Esophagus squamous epithelium (tissue), 5 donors: ENCODE measurements at regions not wholly inside any gene's neighbourhood (a gene's known extent, or its start where the extent isn't known, plus 50 kb on each side); places are given as distances from the start of the nearest gene placed in this dataset.

ENCODE experiments used
- DNase-seq: peaks from one replicate; lab custom pipeline; 2025; lab: John Stamatoyannopoulos, UW
- H3K27ac ChIP-seq, 4 donors: fragments of 200-600 bp; sonication (generic); one replicate each; pipeline ENCODE4 v1.5.1; 2016 to 2019; ENCODE audit warnings: mild to moderate bottlenecking in 1 of 4
- H3K27me3 ChIP-seq, 4 donors: fragments of 200-600 bp; sonication (generic); 1 replicate in 3 of 4; 2 replicates in 1 of 4; pipeline versions ENCODE4 v1.5.1 to v1.6.0; 2017 to 2021; ENCODE audit warnings: antibody characterized with exemption in 1 of 4
- H3K36me3 ChIP-seq, 3 donors: fragments of 200-600 bp; sonication (generic); one replicate each; pipeline ENCODE4 v1.5.1; 2016 to 2019
- H3K4me1 ChIP-seq, 3 donors: fragments of 200-600 bp; sonication (generic); one replicate each; pipeline ENCODE4 v1.5.1; 2017 to 2019
- H3K4me3 ChIP-seq, 4 donors: fragments of 200-600 bp; sonication (generic); 1 replicate in 3 of 4; 2 replicates in 1 of 4; pipeline ENCODE4 v1.5.1; 2016 to 2019; ENCODE audit warnings: mild to moderate bottlenecking in 2 of 4, moderate library complexity in 1 of 4
- H3K9me3 ChIP-seq, 3 donors: fragments of 200-600 bp; sonication (generic); one replicate each; pipeline ENCODE4 v1.5.1; 2016 to 2019
- POLR2A ChIP-seq, 4 donors: fragments of 450-650 bp; IDR thresholded peaks; one replicate each; pipeline ENCODE4 v1.6.1; 2017; ENCODE audit warnings: antibody characterized with exemption in 4 of 4, mild to moderate bottlenecking in 4 of 4, moderate library complexity in 3 of 4
- WGBS, 2 donors: methylation state at CpG; one replicate each; pipeline ENCODE4 v1.1.5; 2018; 5-methylcytosine and 5-hydroxymethylcytosine counted together
- intact Hi-C: fragments of 100-400 bp; cut with DNase I; formaldehyde crosslinking; loops from one replicate; pipeline ENCODE4 v1.15.0; 2022
- TF ChIP-seq, protein P1 (sequence below), 6 experiments: fragments of 450-650 bp in 4 of 6; fragments of 200-600 bp in 2 of 6; sonication (generic) in 2 of 6; IDR thresholded peaks; one replicate each; pipeline ENCODE4 v1.5.1; 2016 to 2019; ENCODE audit warnings: antibody characterized with exemption in 6 of 6, mild to moderate bottlenecking in 4 of 6, moderate library complexity in 4 of 6
- donor health status: DM: yes; HTN: yes; CAD: no.

DNA sequence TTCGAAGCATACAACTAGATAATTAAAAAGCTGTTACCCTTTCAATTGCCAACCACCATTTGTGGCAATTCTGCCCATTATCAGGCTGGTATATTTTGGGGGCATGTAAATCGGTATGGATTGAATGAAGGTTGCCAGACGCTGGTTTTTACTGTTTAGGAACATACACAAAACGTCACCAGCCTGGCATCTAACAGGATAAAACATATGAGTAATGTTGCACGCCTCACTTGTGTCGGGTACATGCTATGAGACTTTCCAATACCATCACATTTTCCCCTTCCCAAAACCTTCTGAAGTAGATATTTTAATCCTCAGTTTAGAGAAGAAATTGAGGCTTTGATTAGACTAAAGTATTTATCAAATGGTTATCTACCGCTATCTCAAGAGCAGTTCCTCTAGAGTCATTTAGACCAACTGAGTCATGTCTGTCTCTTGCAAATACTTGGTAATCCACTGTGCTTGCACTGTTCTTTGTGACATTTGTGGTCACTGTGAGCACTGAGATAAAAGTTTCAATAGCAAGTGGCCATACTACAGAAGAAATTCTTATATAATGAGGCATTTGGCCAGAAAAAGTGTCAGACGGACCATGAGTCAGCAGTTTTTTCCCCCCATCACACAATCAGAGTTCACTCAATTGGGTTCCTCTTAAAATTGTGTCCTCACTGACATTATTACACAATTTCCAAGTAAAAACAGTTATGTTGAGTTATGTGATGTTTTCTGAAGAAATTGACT is 498.7 kb downstream of the NXPH1 start:
- no peak for DNase-seq
- Histone ChIP-seq H3K4me3 (no peak overlapping the region), H3K27ac (no peak overlapping the region), H3K36me3 (no peaks in the 10 kb centered on the region), H3K4me1 (no peaks in the 10 kb centered on the region), H3K9me3 (no peaks in the 10 kb centered on the region), H3K27me3 (no peaks in the 10 kb centered on the region)
- 66 to 71% methylated on average over 8 of the region's 8 CpGs for WGBS, 2 donors
- intact Hi-C loops: no loop called here
- no peak for TF ChIP-seq POLR2A (IDR thresholded peaks at IDR 0.05)

DNA sequence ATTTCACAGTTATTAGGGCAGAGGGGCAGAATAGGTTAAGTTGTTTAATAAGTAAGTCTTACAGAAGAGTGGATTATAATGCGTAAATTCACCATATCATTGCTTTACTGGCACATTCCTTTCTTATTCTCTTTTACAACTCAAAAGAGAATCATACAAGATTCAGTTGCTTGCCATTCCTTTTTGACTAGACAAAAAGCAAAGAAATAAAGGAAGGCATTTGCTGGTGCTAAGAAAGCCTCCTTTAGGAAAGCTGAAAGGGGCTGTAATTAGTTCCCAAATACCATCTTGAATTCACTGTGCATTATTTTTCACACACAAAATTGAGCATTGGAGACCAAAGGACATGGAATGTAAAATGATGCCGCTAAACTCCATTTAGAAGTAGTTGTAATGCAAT is 499.3 kb downstream of the NXPH1 start:
- DNase-seq: no peak
- Histone ChIP-seq H3K27me3 (no peaks in the 10 kb centered on the region), H3K27ac (no peak overlapping the region), H3K4me3 (no peak overlapping the region), H3K36me3 (no peaks in the 10 kb centered on the region), H3K4me1 (no peaks in the 10 kb centered on the region), H3K9me3 (no peaks in the 10 kb centered on the region)
- 82 to 84% methylated on average over 2 of the region's 2 CpGs for WGBS, 2 donors
- intact Hi-C loops: no loop called here
- TF ChIP-seq POLR2A (IDR thresholded peaks at IDR 0.05): no peak
- TF ChIP-seq, protein P1, sequence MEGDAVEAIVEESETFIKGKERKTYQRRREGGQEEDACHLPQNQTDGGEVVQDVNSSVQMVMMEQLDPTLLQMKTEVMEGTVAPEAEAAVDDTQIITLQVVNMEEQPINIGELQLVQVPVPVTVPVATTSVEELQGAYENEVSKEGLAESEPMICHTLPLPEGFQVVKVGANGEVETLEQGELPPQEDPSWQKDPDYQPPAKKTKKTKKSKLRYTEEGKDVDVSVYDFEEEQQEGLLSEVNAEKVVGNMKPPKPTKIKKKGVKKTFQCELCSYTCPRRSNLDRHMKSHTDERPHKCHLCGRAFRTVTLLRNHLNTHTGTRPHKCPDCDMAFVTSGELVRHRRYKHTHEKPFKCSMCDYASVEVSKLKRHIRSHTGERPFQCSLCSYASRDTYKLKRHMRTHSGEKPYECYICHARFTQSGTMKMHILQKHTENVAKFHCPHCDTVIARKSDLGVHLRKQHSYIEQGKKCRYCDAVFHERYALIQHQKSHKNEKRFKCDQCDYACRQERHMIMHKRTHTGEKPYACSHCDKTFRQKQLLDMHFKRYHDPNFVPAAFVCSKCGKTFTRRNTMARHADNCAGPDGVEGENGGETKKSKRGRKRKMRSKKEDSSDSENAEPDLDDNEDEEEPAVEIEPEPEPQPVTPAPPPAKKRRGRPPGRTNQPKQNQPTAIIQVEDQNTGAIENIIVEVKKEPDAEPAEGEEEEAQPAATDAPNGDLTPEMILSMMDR (IDR thresholded peaks at IDR 0.05): no peak

DNA sequence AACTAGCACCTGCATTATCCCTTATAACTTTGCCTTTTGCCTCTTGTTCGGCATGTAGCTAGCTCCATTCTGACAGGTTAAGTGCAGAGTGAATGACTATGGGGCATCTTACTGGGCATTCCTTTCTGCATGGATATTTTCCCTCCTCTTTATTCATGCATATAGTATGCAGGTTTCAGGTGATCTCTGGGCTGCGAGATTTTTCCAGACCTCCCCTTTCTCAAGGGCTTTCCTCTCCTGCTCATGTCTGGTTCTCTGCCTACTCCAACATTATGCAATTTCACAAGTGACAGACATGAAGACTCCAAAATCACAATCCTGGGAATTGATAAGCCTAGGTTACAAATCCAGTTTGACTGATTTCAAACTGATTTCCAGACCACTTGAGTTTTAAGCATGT is 503.8 kb downstream of the NXPH1 start:
- no peaks in the 10 kb centered on the region for H3K27me3 ChIP-seq
- no peaks in the 10 kb centered on the region for H3K4me1 ChIP-seq
- intact Hi-C loops: no loop called here
- no peak for TF ChIP-seq POLR2A (IDR thresholded peaks at IDR 0.05)
- TF ChIP-seq, protein P1 (IDR thresholded peaks at IDR 0.05): no peak
- H3K36me3 ChIP-seq: no peaks in the 10 kb centered on the region
- H3K27ac ChIP-seq: no peak overlapping the region
- no peak for DNase-seq
- no peaks in the 10 kb centered on the region for H3K9me3 ChIP-seq
- 67 to 70% methylated on average over 2 of the region's 2 CpGs for WGBS, 2 donors
- H3K4me3 ChIP-seq: no peak overlapping the region

DNA sequence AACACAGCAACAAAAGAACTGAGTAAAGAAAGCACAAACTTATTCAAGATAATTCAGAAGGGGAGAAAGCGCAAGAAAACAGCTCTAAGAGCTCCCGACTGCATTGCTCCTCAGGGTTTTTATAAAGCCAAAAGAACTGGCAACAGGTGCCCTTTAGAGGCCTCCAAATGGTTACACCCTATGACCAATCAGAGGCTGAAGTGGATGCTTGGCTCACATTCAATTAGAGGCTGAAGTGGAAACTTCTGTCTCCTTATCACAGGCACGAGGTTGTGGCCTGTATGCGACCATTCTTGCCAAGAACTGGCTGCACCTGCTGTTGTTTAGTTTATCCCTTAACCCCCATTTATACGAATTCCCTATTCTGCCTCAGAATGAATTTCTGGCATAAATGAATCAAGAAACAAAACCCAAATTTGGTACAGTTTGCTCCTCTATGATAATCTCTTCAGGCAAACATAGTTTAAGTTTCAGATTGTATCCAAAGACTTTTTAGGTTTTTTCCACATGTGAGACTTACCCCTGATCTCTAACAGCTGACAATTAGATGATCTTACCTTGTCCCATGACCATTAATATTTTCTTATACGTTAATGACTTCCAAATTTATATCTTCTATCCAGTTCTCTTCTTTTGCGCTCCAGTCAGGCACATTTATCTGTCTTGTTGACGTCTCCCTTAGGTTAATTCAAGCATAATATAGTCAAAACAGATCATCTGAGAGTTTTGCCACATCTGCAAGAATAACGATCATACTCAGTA is 504.8 kb downstream of the NXPH1 start:
- Histone ChIP-seq H3K9me3 (no peaks in the 10 kb centered on the region), H3K4me3 (no peak overlapping the region), H3K27me3 (no peaks in the 10 kb centered on the region), H3K27ac (no peak overlapping the region), H3K36me3 (no peaks in the 10 kb centered on the region), H3K4me1 (no peaks in the 10 kb centered on the region)
- intact Hi-C loops: no loop called here
- no peak for TF ChIP-seq POLR2A (IDR thresholded peaks at IDR 0.05)
- TF ChIP-seq, protein P1 (IDR thresholded peaks at IDR 0.05): no peak
- DNase-seq: no peak
- 63 to 65% methylated on average over 9 of the region's 9 CpGs for WGBS, 2 donors

DNA sequence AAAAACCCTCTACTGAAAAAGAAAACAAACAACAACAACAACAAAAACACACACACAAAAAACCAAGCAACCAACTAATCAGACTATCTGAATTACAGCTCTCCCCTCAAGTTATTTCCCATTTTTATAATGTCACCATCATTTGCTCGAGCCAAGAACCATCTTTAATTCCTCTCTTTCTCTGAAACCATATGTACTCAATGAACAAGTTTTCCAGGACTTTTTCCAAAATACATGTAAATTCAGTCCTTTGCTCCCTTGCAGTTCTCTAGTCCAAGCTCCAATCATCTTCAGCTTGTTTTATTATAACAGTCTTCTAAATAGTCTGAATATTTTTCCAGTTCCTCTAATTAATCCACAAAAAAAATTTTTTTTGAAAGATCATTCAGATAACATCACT is 506.0 kb downstream of the NXPH1 start:
- TF ChIP-seq, protein P1 (IDR thresholded peaks at IDR 0.05): no peak
- no peak for TF ChIP-seq POLR2A (IDR thresholded peaks at IDR 0.05)
- Histone ChIP-seq H3K27ac (no peak overlapping the region), H3K4me3 (no peak overlapping the region), H3K27me3 (no peaks in the 10 kb centered on the region), H3K36me3 (no peaks in the 10 kb centered on the region), H3K4me1 (no peaks in the 10 kb centered on the region), H3K9me3 (no peaks in the 10 kb centered on the region)
- intact Hi-C loops: no loop called here
- 46 to 48% methylated on average over 1 of the region's 1 CpG for WGBS, 2 donors
- DNase-seq: no peak
